ENCODE measurements at regions not wholly inside any gene's neighbourhood (a gene's known extent, or its start where the extent isn't known, plus 50 kb on each side); places are given as distances from the start of the nearest gene placed in this dataset.

GRCh38 chr18:65221736-65222135 lies 529.1 kb upstream of the CDH7 start:
- TF ChIP-seq CTCF (IDR thresholded peaks at IDR 0.05; ENCODE audit: poor library complexity) = no peak
- TF ChIP-seq EZH2phosphoT487 (IDR thresholded peaks at IDR 0.05; ENCODE audit: low read depth, severe bottlenecking, unreplicated experiment) = peak; percentile 95
- TF ChIP-seq EZH2 (IDR thresholded peaks at IDR 0.05; ENCODE audit: borderline replicate concordance) = no peak
- no peaks in the 10 kb centered on the region for H3K9me2 ChIP-seq (replicated peaks; ENCODE audit: insufficient read depth)
- DNase-seq (ENCODE audit: low spot score) = no peak
- H3K9me3 ChIP-seq (ENCODE audit: low read depth) = no peaks in the 10 kb centered on the region
- no peaks in the 10 kb centered on the region for H3K79me2 ChIP-seq
- H3K27me3 ChIP-seq = peaks cover 5% of the 10 kb centered on the region
- H3K4me3 ChIP-seq = no peak overlapping the region
- no peaks in the 10 kb centered on the region for H3K4me1 ChIP-seq (ENCODE audit: insufficient read depth)
- H2AFZ ChIP-seq = no peak overlapping the region
- H3K27ac ChIP-seq = no peak overlapping the region
- H3K36me3 ChIP-seq (replicated peaks; ENCODE audit: insufficient read depth, low read depth) = no peaks in the 10 kb centered on the region
- H3K4me2 ChIP-seq = no peak overlapping the region
- H4K20me1 ChIP-seq (ENCODE audit: insufficient read depth, poor library complexity, severe bottlenecking) = no peaks in the 10 kb centered on the region
- 52% methylated on average over 1 of the region's 1 CpG for WGBS (ENCODE audit: low lambda C conversion rate, missing lambda C conversion rate)

DNA sequence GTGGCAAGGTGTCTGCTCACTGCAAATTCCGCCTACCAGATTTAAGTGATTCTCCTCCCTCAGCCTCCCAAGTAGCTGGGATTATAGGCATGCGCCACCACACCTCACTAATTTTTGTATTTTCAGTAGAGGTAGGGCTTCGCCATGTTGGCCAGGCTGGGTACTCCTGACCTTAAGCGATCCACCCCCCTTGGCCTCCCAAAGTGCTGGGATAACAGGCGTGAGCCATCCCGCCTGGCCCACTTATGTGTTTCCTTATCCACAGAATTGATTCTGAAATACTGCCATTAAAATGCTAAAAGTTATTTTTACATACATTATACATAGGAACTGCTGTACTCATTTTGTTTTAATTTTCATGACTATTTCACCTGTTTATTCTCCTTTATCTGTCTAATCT lies 529.7 kb upstream of the CDH7 start:
- Histone ChIP-seq H3K9me3 (ENCODE audit: low read depth) (no peaks in the 10 kb centered on the region), H3K4me3 (no peak overlapping the region), H4K20me1 (ENCODE audit: insufficient read depth, poor library complexity, severe bottlenecking) (no peaks in the 10 kb centered on the region), H2AFZ (no peak overlapping the region), H3K27ac (no peak overlapping the region), H3K79me2 (no peaks in the 10 kb centered on the region), H3K36me3 (replicated peaks; ENCODE audit: insufficient read depth, low read depth) (no peaks in the 10 kb centered on the region), H3K27me3 (peaks cover 5% of the 10 kb centered on the region), H3K4me2 (no peak overlapping the region), H3K4me1 (ENCODE audit: insufficient read depth) (no peaks in the 10 kb centered on the region), H3K9me2 (replicated peaks; ENCODE audit: insufficient read depth) (no peaks in the 10 kb centered on the region)
- 96% methylated on average over 6 of the region's 6 CpGs for WGBS (ENCODE audit: low lambda C conversion rate, missing lambda C conversion rate)
- no peak for DNase-seq (ENCODE audit: low spot score)
- TF ChIP-seq EZH2phosphoT487 (IDR thresholded peaks at IDR 0.05; ENCODE audit: low read depth, severe bottlenecking, unreplicated experiment) = no peak
- no peak for TF ChIP-seq EZH2 (IDR thresholded peaks at IDR 0.05; ENCODE audit: borderline replicate concordance)
- no peak for TF ChIP-seq CTCF (IDR thresholded peaks at IDR 0.05; ENCODE audit: poor library complexity)

GRCh38 chr18:65215865-65216466 lies 534.8 kb upstream of the CDH7 start:
- TF ChIP-seq CTCF (IDR thresholded peaks at IDR 0.05; ENCODE audit: poor library complexity) = no peak
- no peak for TF ChIP-seq EZH2 (IDR thresholded peaks at IDR 0.05; ENCODE audit: borderline replicate concordance)
- no peak for TF ChIP-seq EZH2phosphoT487 (IDR thresholded peaks at IDR 0.05; ENCODE audit: low read depth, severe bottlenecking, unreplicated experiment)
- no peak overlapping the region for H3K4me2 ChIP-seq
- H3K27ac ChIP-seq = no peak overlapping the region
- H3K4me3 ChIP-seq = no peak overlapping the region
- no peaks in the 10 kb centered on the region for H3K79me2 ChIP-seq
- H3K9me3 ChIP-seq (ENCODE audit: low read depth) = no peaks in the 10 kb centered on the region
- no peak overlapping the region for H2AFZ ChIP-seq
- DNase-seq (ENCODE audit: low spot score) = no peak
- no peaks in the 10 kb centered on the region for H4K20me1 ChIP-seq (ENCODE audit: insufficient read depth, poor library complexity, severe bottlenecking)
- H3K27me3 ChIP-seq = peaks cover 5% of the 10 kb centered on the region
- H3K4me1 ChIP-seq (ENCODE audit: insufficient read depth) = no peaks in the 10 kb centered on the region
- no peaks in the 10 kb centered on the region for H3K36me3 ChIP-seq (replicated peaks; ENCODE audit: insufficient read depth, low read depth)
- H3K9me2 ChIP-seq (replicated peaks; ENCODE audit: insufficient read depth) = no peaks in the 10 kb centered on the region
- WGBS (ENCODE audit: low lambda C conversion rate, missing lambda C conversion rate) = 63% methylated on average over 11 of the region's 11 CpGs

Measured in hepatocyte (in vitro differentiated cells).